ENCODE measurements at regions not wholly inside any gene's neighbourhood (a gene's known extent, or its start where the extent isn't known, plus 50 kb on each side); places are given as distances from the start of the nearest gene placed in this dataset.

DNA sequence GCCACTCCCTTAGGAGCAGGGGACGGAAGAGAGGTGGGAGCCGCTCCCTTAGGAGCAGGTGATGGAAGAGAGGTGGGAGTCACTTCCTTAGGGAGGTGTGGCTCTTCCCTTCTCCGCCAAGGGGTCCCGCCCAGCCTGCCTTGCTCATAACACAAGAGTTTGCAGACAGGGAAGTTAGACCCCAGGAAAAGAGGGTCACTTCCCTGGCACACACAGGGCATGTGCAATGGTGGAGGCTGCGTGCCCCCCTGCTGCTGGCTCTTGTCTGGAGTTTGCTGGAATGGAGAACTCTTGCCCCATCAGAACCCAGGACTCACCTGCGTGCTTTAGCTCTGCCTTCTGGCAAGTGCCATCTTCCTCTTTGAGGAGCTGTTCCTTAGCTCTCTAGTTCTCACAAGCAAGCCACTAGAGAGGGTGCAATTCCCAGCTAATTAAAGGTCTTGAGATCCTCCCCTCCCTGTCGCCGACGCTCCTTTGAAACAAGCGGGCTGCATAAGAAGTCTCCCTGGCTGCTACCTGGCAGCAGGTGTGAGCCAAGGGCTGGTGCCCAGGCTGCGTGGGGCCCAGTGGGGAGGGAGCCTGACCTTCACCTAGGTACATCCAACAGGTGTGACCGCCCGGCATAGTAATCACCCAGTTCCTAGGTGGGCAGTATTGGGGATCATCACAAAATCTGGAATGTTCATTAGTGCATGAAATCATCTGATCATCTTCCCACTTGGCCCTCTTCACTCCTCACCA, 281.6 kb downstream of the ZNF536 start:
- peak in 1 of 2 donors; percentile 45 for DNase-seq (ENCODE audit: low spot score in 2 of 2)
- H3K9me3 ChIP-seq = no peaks in the 10 kb centered on the region
- H3K36me3 ChIP-seq = no peaks in the 10 kb centered on the region
- H3K4me1 ChIP-seq = no peaks in the 10 kb centered on the region
- intact Hi-C loops (cut with DNase I) = no loop called here
- no peak overlapping the region for H3K27ac ChIP-seq
- no peaks in the 10 kb centered on the region for H3K27me3 ChIP-seq
- TF ChIP-seq, protein P1, sequence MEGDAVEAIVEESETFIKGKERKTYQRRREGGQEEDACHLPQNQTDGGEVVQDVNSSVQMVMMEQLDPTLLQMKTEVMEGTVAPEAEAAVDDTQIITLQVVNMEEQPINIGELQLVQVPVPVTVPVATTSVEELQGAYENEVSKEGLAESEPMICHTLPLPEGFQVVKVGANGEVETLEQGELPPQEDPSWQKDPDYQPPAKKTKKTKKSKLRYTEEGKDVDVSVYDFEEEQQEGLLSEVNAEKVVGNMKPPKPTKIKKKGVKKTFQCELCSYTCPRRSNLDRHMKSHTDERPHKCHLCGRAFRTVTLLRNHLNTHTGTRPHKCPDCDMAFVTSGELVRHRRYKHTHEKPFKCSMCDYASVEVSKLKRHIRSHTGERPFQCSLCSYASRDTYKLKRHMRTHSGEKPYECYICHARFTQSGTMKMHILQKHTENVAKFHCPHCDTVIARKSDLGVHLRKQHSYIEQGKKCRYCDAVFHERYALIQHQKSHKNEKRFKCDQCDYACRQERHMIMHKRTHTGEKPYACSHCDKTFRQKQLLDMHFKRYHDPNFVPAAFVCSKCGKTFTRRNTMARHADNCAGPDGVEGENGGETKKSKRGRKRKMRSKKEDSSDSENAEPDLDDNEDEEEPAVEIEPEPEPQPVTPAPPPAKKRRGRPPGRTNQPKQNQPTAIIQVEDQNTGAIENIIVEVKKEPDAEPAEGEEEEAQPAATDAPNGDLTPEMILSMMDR (IDR thresholded peaks at IDR 0.05) = no peak
- H3K4me3 ChIP-seq = no peak overlapping the region

DNA sequence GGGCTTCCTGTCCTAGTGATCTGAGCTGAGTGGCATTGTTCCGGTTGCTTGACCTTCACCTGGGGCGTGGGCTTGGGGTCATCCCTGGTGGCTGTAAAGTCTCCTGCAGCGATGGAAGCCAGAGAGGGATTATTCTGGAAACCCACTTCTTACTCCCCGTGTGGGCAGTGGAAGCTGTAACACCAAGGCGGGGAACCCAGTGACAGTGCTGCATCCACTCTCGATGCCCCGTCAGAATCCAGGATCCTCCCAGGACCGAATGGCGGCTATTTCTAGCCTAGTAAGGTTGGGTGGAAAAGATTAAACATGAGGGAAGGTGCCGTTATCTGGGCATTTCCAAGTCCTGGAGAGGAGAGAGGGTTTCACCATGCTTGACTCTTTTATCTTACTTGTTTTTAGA, 280.6 kb downstream of the ZNF536 start:
- H3K27me3 ChIP-seq = no peaks in the 10 kb centered on the region
- H3K4me1 ChIP-seq = no peaks in the 10 kb centered on the region
- H3K4me3 ChIP-seq = no peak overlapping the region
- no peaks in the 10 kb centered on the region for H3K9me3 ChIP-seq
- intact Hi-C loops (cut with DNase I) = no loop called here
- no peaks in the 10 kb centered on the region for H3K36me3 ChIP-seq
- no peak overlapping the region for H3K27ac ChIP-seq
- DNase-seq (ENCODE audit: low spot score in 2 of 2) = no peak
- TF ChIP-seq, protein P1 (IDR thresholded peaks at IDR 0.05) = no peak

DNA sequence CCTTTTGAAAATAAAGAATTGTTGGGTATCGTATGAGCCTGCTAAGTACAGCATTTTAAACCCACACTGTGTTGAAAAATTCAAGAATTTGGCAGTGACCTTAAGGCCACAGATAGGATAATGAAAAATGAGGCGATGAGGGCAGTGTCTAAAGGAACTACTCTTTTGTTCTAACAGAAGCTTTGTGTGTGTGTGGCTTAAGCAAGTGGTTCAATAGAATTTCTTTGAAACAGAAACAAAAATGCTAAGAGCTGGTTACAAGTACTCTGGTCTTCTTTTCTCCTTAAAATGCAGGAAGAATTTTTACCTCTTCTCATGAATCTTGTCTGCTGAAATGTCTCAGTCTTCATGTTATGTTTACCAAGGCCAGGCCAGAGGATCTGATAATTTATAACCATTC, 279.5 kb downstream of the ZNF536 start:
- no peaks in the 10 kb centered on the region for H3K4me1 ChIP-seq
- no peaks in the 10 kb centered on the region for H3K27me3 ChIP-seq
- DNase-seq (ENCODE audit: low spot score in 2 of 2) = no peak
- no peak overlapping the region for H3K27ac ChIP-seq
- H3K4me3 ChIP-seq = no peak overlapping the region
- no peaks in the 10 kb centered on the region for H3K36me3 ChIP-seq
- TF ChIP-seq, protein P1 (IDR thresholded peaks at IDR 0.05) = no peak
- intact Hi-C loops (cut with DNase I) = no loop called here
- no peaks in the 10 kb centered on the region for H3K9me3 ChIP-seq

DNA sequence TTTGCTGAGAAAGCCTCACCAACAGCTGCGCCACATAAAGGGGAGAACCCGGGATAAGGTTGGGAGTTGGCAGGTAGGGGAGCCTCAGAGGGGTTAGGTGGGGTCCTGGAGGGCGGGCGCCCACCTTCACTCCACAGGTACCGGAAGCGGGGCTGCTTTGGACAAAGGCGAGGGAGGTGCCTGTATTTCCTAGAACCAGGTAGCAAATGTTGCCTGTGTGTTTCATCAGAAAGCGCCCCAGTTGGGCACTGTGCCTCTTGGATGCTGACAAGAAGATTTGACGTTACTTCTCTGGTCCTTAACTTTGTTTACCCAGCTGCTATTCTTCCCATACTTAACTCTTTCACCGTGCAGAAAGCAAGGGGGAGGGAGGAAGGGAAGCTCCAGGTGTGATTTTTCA, 278.9 kb downstream of the ZNF536 start:
- peak in 1 of 2 donors; percentile 30 for DNase-seq (ENCODE audit: low spot score in 2 of 2)
- Histone ChIP-seq H3K27ac (no peak overlapping the region), H3K36me3 (no peaks in the 10 kb centered on the region), H3K4me3 (no peak overlapping the region), H3K4me1 (no peaks in the 10 kb centered on the region), H3K9me3 (no peaks in the 10 kb centered on the region), H3K27me3 (no peaks in the 10 kb centered on the region)
- TF ChIP-seq, protein P1 (IDR thresholded peaks at IDR 0.05) = no peak
- intact Hi-C loops (cut with DNase I) = no loop called here

DNA sequence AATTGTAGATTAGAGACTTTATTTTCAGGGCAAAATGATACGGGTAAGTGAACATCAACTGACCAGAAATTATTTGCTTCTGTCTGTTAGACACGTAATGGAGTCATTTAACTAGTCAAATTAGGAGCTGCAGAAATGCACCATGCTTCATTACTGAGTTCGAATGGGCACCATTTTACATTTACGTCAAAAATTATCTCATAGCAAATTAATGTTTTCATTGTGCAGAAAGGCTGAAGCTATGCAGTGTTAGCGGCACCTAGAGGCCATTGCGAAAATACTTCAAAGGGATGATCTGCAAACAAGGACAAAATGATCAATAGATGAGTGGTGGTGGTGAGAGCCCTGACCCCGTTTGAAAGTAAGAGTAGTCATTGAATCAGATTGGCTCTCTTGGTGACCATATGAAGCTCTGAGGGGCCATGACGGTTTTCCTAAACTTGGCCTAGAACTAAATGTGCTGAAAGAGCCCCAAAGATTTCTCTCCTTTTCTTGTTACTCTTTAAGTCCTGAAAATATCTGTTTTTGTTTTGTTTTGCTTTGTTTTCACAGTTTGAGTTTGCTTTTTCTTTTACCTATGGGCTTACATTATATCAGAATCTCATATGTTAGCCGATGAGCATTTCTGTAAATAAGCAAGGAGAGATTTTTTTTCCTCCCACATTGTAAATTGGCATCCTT, 277.9 kb downstream of the ZNF536 start:
- H3K9me3 ChIP-seq = no peaks in the 10 kb centered on the region
- no peaks in the 10 kb centered on the region for H3K36me3 ChIP-seq
- TF ChIP-seq, protein P1 (IDR thresholded peaks at IDR 0.05) = peak in 2 of 3 experiments; percentile 49 to 74
- DNase-seq (ENCODE audit: low spot score in 2 of 2) = peak in 1 of 2 donors; percentile 61
- H3K4me1 ChIP-seq = no peaks in the 10 kb centered on the region
- intact Hi-C loops (cut with DNase I) = loop anchor here (10.0 kb wide), 1 partner anchor 425 kb away; no protein-coding TSS in a partner anchor
- no peak overlapping the region for H3K4me3 ChIP-seq
- no peak overlapping the region for H3K27ac ChIP-seq
- H3K27me3 ChIP-seq = no peaks in the 10 kb centered on the region

Data from ascending aorta (tissue), 2 donors.